Muscle layer of duodenum (tissue), 2 donors: ENCODE measurements at regions not wholly inside any gene's neighbourhood (a gene's known extent, or its start where the extent isn't known, plus 50 kb on each side); places are given as distances from the start of the nearest gene placed in this dataset.
"Not testable (repeated sequence)": the region's sequence is repeated elsewhere in the genome, so short reads cannot be mapped to it uniquely, and the experiment has no call there.

ENCODE experiments used
- H3K27ac ChIP-seq: one replicate; pipeline ENCODE4 v1.7.0; 2013; ENCODE audit warnings: mild to moderate bottlenecking, low read length
- H3K27me3 ChIP-seq: one replicate; pipeline ENCODE4 v1.7.0; 2013; ENCODE audit warnings: low read depth, mild to moderate bottlenecking, control low read depth, low read length
- H3K36me3 ChIP-seq, 2 donors: one replicate each; pipeline ENCODE4 v1.7.0; 2013; ENCODE audit warnings: low read length in 2 of 2, control low read depth in 1 of 2, mild to moderate bottlenecking in 1 of 2; ENCODE audit not compliant: insufficient read depth in 2 of 2, control insufficient read depth in 1 of 2
- H3K4me1 ChIP-seq, 2 donors: one replicate each; pipeline ENCODE4 v1.7.0; 2013; ENCODE audit warnings: low read length in 2 of 2, mild to moderate bottlenecking in 2 of 2, control low read depth in 1 of 2, moderate library complexity in 1 of 2; ENCODE audit not compliant: insufficient read depth in 2 of 2, control insufficient read depth in 1 of 2
- H3K4me3 ChIP-seq, 2 donors: one replicate each; pipeline ENCODE4 v1.7.0; 2013; ENCODE audit warnings: low read length in 2 of 2, low read depth in 1 of 2, mild to moderate bottlenecking in 1 of 2
- H3K9me3 ChIP-seq, 2 donors: one replicate each; pipeline ENCODE4 v1.7.0; 2013; ENCODE audit warnings: low read length in 2 of 2, control low read depth in 1 of 2, mild to moderate bottlenecking in 1 of 2; ENCODE audit not compliant: control insufficient read depth in 1 of 2
- donor health status: healthy.

GRCh38 chr6:73989428-73989827 lies 293.4 kb downstream of the CD109 start:
- no peaks in the 10 kb centered on the region for H3K27me3 ChIP-seq
- peaks cover 0 to 10% of the 10 kb centered on the region in 2 donors for H3K4me1 ChIP-seq
- H3K4me3 ChIP-seq = no peak overlapping the region
- H3K36me3 ChIP-seq = no peaks in the 10 kb centered on the region
- no peak overlapping the region for H3K27ac ChIP-seq
- H3K9me3 ChIP-seq = no peaks in the 10 kb centered on the region

- no peak overlapping the region for H3K4me3 ChIP-seq
- H3K9me3 ChIP-seq = peaks cover 0 to 7% of the 10 kb centered on the region in 2 donors
- H3K36me3 ChIP-seq = no peaks in the 10 kb centered on the region
- peaks cover 0 to 10% of the 10 kb centered on the region in 2 donors for H3K4me1 ChIP-seq
- H3K27ac ChIP-seq = no peak overlapping the region
- no peaks in the 10 kb centered on the region for H3K27me3 ChIP-seq
These were observed 289.9 kb downstream of the CD109 start for GRCh38 chr6:73985891-73986290.

- Histone ChIP-seq H3K36me3 (no peaks in the 10 kb centered on the region), H3K4me1 (peaks cover 0 to 10% of the 10 kb centered on the region in 2 donors), H3K27ac (no peak overlapping the region), H3K4me3 (no peak overlapping the region), H3K9me3 (peaks cover 0 to 7% of the 10 kb centered on the region in 2 donors), H3K27me3 (no peaks in the 10 kb centered on the region)
These were observed 288.7 kb downstream of the CD109 start for GRCh38 chr6:73984571-73985210.

- Histone ChIP-seq H3K27ac (no peak overlapping the region), H3K4me3 (no peak overlapping the region), H3K4me1 (peaks cover 0 to 10% of the 10 kb centered on the region in 2 donors), H3K9me3 (peaks cover 0 to 7% of the 10 kb centered on the region in 2 donors), H3K27me3 (no peaks in the 10 kb centered on the region), H3K36me3 (no peaks in the 10 kb centered on the region)
These were observed 287.4 kb downstream of the CD109 start for GRCh38 chr6:73983367-73983766.

GRCh38 chr6:73980096-73980495 lies 284.1 kb downstream of the CD109 start:
- Histone ChIP-seq H3K27me3 (no peaks in the 10 kb centered on the region), H3K27ac (no peak overlapping the region), H3K36me3 (no peaks in the 10 kb centered on the region), H3K9me3 (peaks cover 0 to 7% of the 10 kb centered on the region in 2 donors), H3K4me3 (no peak overlapping the region), H3K4me1 (peaks cover 0 to 7% of the 10 kb centered on the region in 2 donors)

GRCh38 chr6:73978330-73978729 lies 282.3 kb downstream of the CD109 start:
- no peaks in the 10 kb centered on the region for H3K4me1 ChIP-seq
- H3K36me3 ChIP-seq = no peaks in the 10 kb centered on the region
- H3K9me3 ChIP-seq = peaks cover 0 to 7% of the 10 kb centered on the region in 2 donors
- no peak overlapping the region for H3K27ac ChIP-seq
- no peaks in the 10 kb centered on the region for H3K27me3 ChIP-seq
- no peak overlapping the region for H3K4me3 ChIP-seq

GRCh38 chr6:73972518-73972917 lies 276.5 kb downstream of the CD109 start:
- H3K4me1 ChIP-seq, H3K27me3 ChIP-seq, H3K9me3 ChIP-seq, H3K36me3 ChIP-seq, H3K4me3 ChIP-seq, H3K27ac ChIP-seq: not testable (repeated sequence)

- Histone ChIP-seq H3K9me3 (no peaks in the 10 kb centered on the region), H3K4me1 (peaks cover 0 to 5% of the 10 kb centered on the region in 2 donors), H3K27ac (no peak overlapping the region), H3K4me3 (no peak overlapping the region), H3K27me3 (no peaks in the 10 kb centered on the region), H3K36me3 (no peaks in the 10 kb centered on the region)
These were observed 274.3 kb downstream of the CD109 start for GRCh38 chr6:73969971-73970970.

- H3K36me3 ChIP-seq = no peaks in the 10 kb centered on the region
- H3K9me3 ChIP-seq = no peaks in the 10 kb centered on the region
- H3K4me3 ChIP-seq = no peak overlapping the region
- no peaks in the 10 kb centered on the region for H3K27me3 ChIP-seq
- no peak overlapping the region for H3K27ac ChIP-seq
- H3K4me1 ChIP-seq = peaks cover 0 to 13% of the 10 kb centered on the region in 2 donors
These were observed 272.3 kb downstream of the CD109 start for GRCh38 chr6:73968221-73968757.

GRCh38 chr6:73965539-73966029 lies 269.6 kb downstream of the CD109 start:
- Histone ChIP-seq H3K36me3 (no peaks in the 10 kb centered on the region), H3K4me3 (no peak overlapping the region), H3K4me1 (peaks cover 0 to 13% of the 10 kb centered on the region in 2 donors), H3K9me3 (no peaks in the 10 kb centered on the region), H3K27me3 (no peaks in the 10 kb centered on the region), H3K27ac (no peak overlapping the region)

- Histone ChIP-seq H3K27ac (no peak overlapping the region), H3K27me3 (no peaks in the 10 kb centered on the region), H3K4me3 (no peak overlapping the region), H3K9me3 (no peaks in the 10 kb centered on the region), H3K36me3 (no peaks in the 10 kb centered on the region), H3K4me1 (peaks cover 0 to 8% of the 10 kb centered on the region in 2 donors)
These were observed 268.3 kb downstream of the CD109 start for GRCh38 chr6:73964241-73964854.
